Hepatocyte (in vitro differentiated cells): ENCODE measurements at regions not wholly inside any gene's neighbourhood (a gene's known extent, or its start where the extent isn't known, plus 50 kb on each side); places are given as distances from the start of the nearest gene placed in this dataset.

ENCODE experiments used
- CTCF ChIP-seq: fragments of 200-600 bp; sonication (generic); IDR thresholded peaks from 2 replicates; pipeline ENCODE4 v1.5.1; 2016; ENCODE audit warnings: antibody characterized with exemption, mild to moderate bottlenecking; ENCODE audit not compliant: poor library complexity
- EZH2 ChIP-seq: fragments of 200-600 bp; sonication (generic); IDR thresholded peaks from 2 replicates; pipeline ENCODE4 v1.6.1; 2016; ENCODE audit warnings: antibody characterized with exemption, mild to moderate bottlenecking, borderline replicate concordance
- EZH2phosphoT487 ChIP-seq: fragments of 200-600 bp; sonication (generic); IDR thresholded peaks from one replicate; pipeline ENCODE4 v1.6.1; 2018; ENCODE audit warnings: antibody characterized with exemption, mild to moderate bottlenecking, low read depth, moderate library complexity; ENCODE audit not compliant: unreplicated experiment, severe bottlenecking

- TF ChIP-seq CTCF (no peak), EZH2 (no peak), EZH2phosphoT487 (no peak)
Observed at GRCh38 chr22:46047226-46047625, 70.3 kb upstream of the WNT7B start.
